SH-SY5Y (cell line): ENCODE measurements at regions not wholly inside any gene's neighbourhood (a gene's known extent, or its start where the extent isn't known, plus 50 kb on each side); places are given as distances from the start of the nearest gene placed in this dataset.

Experiments
- GATA2 ChIP-seq: IDR thresholded peaks from 2 replicates; pipeline ENCODE4 v1.6.1; 2011; ENCODE audit warnings: mild to moderate bottlenecking, low read depth, low read length
- GATA3 ChIP-seq: IDR thresholded peaks from 2 replicates; pipeline ENCODE4 v1.6.1; 2011; ENCODE audit warnings: low read depth, mild to moderate bottlenecking, low read length, moderate library complexity

DNA sequence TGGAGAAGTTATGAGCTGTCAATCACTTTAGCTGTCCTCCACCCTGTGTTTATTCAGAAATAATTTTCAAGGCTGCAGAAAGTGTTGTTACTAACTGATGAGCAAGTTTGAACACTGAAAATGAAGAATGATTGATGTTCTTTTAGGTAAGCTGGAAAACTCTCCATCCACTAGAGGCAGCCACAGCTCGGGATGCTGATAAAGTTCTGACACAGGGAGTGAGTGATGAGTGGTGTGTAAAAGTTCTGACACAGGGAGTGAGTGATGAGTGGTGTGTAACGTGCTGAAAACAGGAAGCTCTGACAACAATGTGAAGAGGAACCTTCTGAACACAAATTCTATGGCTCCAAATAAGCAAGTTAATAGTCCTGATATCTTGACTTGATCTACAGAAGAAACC is 197.5 kb upstream of the PTBP2 start:
- no peak for TF ChIP-seq GATA2
- no peak for TF ChIP-seq GATA3
